Esophagus squamous epithelium (tissue), 4 donors: ENCODE measurements at regions not wholly inside any gene's neighbourhood (a gene's known extent, or its start where the extent isn't known, plus 50 kb on each side); places are given as distances from the start of the nearest gene placed in this dataset.

Source experiments
- CTCF ChIP-seq, 6 experiments: fragments of 450-650 bp in 4 of 6; fragments of 200-600 bp in 2 of 6; sonication (generic) in 2 of 6; IDR thresholded peaks; one replicate each; pipeline ENCODE4 v1.5.1; 2016 to 2019; ENCODE audit warnings: antibody characterized with exemption in 6 of 6, mild to moderate bottlenecking in 4 of 6, moderate library complexity in 4 of 6
- POLR2A ChIP-seq, 4 donors: fragments of 450-650 bp; IDR thresholded peaks; one replicate each; pipeline ENCODE4 v1.6.1; 2017; ENCODE audit warnings: antibody characterized with exemption in 4 of 4, mild to moderate bottlenecking in 4 of 4, moderate library complexity in 3 of 4

GRCh38 chr20:46807998-46808397 lies 86.6 kb upstream of the EYA2 start:
- TF ChIP-seq POLR2A (IDR thresholded peaks at IDR 0.05), result no peak
- TF ChIP-seq CTCF (IDR thresholded peaks at IDR 0.05), result no peak
